GM12874 (cell line): ENCODE measurements at regions not wholly inside any gene's neighbourhood (a gene's known extent, or its start where the extent isn't known, plus 50 kb on each side); places are given as distances from the start of the nearest gene placed in this dataset.

ENCODE experiments used
- TF ChIP-seq, protein P1 (sequence below): IDR thresholded peaks from 2 replicates; pipeline ENCODE4 v1.5.1; 2011; ENCODE audit warnings: low read depth, mild to moderate bottlenecking, control low read depth, low read length, moderate library complexity; ENCODE audit not compliant: insufficient read depth

DNA sequence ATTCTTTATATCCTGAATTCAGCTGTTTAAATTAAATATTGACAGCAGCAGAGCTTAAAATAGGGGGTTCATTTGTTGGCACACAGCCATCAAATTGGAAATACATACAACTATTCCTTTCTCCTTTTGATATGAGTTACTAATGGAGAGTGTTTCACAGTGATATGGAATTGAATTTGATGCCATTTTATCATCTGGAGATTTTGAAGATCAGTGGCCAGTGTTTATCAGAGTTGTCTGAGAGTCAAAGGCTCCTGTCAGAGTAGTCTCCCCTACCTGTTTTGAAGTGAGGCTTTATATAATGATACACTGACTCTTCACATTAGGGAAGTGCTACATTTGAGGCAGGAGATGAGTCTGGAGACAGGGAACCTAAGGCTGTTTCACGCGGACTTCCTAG is 1286.3 kb downstream of the TECRL start:
- TF ChIP-seq, protein P1, sequence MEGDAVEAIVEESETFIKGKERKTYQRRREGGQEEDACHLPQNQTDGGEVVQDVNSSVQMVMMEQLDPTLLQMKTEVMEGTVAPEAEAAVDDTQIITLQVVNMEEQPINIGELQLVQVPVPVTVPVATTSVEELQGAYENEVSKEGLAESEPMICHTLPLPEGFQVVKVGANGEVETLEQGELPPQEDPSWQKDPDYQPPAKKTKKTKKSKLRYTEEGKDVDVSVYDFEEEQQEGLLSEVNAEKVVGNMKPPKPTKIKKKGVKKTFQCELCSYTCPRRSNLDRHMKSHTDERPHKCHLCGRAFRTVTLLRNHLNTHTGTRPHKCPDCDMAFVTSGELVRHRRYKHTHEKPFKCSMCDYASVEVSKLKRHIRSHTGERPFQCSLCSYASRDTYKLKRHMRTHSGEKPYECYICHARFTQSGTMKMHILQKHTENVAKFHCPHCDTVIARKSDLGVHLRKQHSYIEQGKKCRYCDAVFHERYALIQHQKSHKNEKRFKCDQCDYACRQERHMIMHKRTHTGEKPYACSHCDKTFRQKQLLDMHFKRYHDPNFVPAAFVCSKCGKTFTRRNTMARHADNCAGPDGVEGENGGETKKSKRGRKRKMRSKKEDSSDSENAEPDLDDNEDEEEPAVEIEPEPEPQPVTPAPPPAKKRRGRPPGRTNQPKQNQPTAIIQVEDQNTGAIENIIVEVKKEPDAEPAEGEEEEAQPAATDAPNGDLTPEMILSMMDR, result no peak

DNA sequence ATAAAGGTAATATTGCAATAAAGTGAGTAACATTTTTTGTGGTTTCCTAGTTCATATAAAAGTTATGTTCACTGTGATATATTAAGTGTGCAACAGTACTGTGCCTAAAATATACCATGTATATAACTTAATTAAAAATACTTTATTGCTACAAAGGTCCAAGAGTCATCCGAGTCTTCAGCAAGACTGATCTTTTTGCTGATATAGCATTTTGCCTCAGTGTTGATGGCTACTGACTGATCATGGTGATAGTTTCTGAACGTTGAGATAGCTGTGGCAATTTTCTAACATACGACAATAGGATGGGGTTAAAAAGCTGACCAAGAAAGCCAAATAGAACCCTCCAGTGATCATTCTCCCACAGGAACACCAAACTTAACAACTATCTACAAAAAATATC is 1302.7 kb downstream of the TECRL start:
- TF ChIP-seq, protein P1, result no peak

DNA sequence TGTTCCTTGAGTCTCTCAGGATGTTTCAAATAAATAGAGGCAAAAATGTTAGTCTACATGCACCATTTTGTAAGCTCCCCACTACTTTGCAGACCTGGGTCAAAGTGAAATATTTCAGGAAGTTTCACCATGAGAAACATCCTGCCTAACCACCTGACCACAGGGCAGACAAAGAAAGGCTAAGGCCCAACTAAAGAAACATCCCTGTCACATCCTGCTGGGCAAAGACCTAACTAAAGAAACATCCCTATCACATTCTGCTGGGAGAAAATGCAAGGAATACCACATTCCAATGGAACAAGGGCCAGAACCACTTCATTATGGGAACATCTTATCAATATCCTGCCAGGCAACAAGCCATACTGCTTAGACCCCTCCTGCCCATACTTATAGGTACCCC is 1303.4 kb downstream of the TECRL start:
- TF ChIP-seq, protein P1, result no peak

DNA sequence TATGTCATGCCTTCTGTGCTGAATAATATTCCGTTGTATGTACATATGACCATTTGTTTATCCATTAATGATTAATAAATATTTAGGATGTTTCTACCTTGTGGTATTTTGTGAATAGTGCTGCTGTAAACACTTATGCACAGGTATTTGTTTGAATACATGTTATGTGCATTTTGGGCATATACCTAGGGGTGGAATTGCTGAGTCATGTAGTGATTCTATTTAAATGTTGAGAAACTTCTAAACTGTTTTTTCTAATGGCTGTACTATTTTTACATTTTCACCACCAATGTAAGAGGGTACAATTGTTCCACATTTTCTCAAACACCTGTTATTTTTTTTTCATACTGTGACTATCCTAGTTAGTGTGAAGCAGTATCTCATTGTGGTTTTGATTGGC is 1318.6 kb downstream of the TECRL start:
- TF ChIP-seq, protein P1, result no peak

DNA sequence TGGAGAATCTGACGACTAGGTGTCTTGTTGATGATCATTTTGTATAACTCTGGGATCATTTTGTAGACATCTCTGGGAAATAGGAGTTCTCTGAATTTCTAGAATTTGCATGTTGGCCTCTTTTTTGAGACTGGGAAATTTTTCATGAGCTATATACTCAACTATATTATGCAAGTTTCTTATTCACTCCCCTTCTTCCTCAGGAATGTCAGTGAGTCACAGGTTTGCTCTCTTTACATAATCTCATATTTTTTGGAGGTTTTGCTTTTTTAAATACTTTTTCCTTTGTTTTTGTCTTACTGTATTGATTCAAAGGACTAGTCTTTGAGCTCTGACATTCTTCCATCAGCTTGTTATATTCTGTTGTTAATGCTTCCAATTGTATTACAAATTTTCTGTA is 1324.2 kb downstream of the TECRL start:
- TF ChIP-seq, protein P1, result no peak

DNA sequence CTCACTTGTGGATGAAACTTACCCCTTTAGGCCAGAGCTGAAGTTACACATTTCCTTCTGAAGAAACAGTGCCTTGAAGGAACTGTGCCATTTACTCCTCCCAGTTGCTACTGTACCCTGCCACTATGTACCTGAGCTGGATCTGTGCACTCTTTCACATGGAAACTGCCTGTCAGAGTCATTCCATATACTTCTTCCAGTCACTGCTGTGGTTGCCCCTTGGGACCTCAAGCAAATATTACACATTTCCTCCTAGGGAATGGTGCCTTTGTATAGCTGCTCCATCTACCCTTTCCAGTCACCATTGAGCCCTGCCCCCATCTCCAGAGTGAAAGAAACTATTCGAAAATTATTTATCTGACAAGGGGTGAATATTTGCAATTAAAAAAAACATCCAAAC is 1328.3 kb downstream of the TECRL start:
- TF ChIP-seq, protein P1, result no peak

DNA sequence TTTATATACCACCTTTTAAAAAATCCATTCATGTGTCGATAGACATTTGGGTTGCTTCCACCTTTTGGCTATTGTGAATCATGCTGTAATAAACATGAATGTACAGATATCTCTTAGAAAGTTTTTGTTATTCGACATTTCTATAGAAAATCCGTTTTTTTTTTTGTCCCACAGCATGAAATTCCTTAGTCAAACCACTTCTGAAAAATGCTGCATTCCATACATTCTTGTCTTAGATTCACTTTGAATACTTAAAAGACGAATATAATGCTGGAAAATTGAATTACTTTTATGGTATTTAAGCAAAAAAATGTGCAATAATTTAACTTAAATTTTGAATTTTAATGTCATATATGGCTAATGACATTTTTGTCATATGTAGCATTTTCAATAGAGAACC is 1345.5 kb downstream of the TECRL start:
- TF ChIP-seq, protein P1, result no peak

DNA sequence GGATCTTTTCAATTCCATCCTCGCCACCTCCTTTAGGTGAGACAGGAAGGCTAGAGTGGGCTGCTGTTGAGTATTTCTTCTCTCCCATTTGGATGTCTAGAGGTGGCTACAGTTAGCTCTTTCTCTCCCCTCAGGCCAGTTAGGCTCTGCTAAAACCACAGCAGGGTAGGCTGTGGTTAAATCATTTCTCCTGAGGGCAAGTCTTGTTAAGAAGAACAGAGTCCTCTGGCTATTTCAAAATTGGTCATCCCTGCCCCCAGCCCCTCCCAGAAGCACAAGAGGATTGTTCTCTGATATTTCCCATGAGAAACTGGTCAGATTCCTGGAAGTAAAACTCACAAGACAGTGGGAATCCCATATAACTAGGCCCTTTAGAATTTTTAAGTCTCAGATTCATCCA is 1359.5 kb downstream of the TECRL start:
- TF ChIP-seq, protein P1, result no peak
